Heart left ventricle (tissue), 16 donors: ENCODE measurements at regions not wholly inside any gene's neighbourhood (a gene's known extent, or its start where the extent isn't known, plus 50 kb on each side); places are given as distances from the start of the nearest gene placed in this dataset.

ENCODE experiments used
- ATAC-seq, 4 donors: fragments of 200-7000 bp; cut with Tn5 transposase; one replicate each; pipeline ENCODE4 v1.9.1; 2020 to 2022; ENCODE audit warnings: moderate library complexity in 4 of 4, mild to moderate bottlenecking in 3 of 4, moderate number of reproducible peaks in 1 of 4
- DNase-seq, 5 donors: peaks; one replicate each; pipeline ENCODE4 v3.0.0-alpha.2; 2020
- H3K27ac ChIP-seq, 12 donors: fragments of 200-600 bp; sonication (generic) in 4 of 12; one replicate each; pipeline versions ENCODE4 v1.5.0 to v1.8.0; 2016 to 2022; ENCODE audit warnings: mild to moderate bottlenecking in 2 of 12
- H3K27me3 ChIP-seq, 9 donors: fragments of 200-600 bp; sonication (generic) in 2 of 9; one replicate each; pipeline versions ENCODE4 v1.5.1 to v1.8.0; 2016 to 2022; ENCODE audit warnings: mild to moderate bottlenecking in 3 of 9
- H3K36me3 ChIP-seq, 9 donors: fragments of 200-600 bp; sonication (generic) in 2 of 9; one replicate each; pipeline versions ENCODE4 v1.5.0 to v1.8.0; 2018 to 2022; ENCODE audit warnings: mild to moderate bottlenecking in 2 of 9
- H3K4me1 ChIP-seq, 12 donors: fragments of 200-600 bp; sonication (generic) in 4 of 12; one replicate each; pipeline versions ENCODE4 v1.5.0 to v1.8.0; 2016 to 2022; ENCODE audit warnings: mild to moderate bottlenecking in 3 of 12
- H3K4me3 ChIP-seq, 12 donors: fragments of 200-600 bp; sonication (generic) in 4 of 12; one replicate each; pipeline versions ENCODE4 v1.5.0 to v1.8.0; 2017 to 2022; ENCODE audit warnings: mild to moderate bottlenecking in 9 of 12, moderate library complexity in 4 of 12
- H3K9me3 ChIP-seq, 12 donors: fragments of 200-600 bp; sonication (generic) in 4 of 12; one replicate each; pipeline versions ENCODE4 v1.5.0 to v1.8.0; 2016 to 2022; ENCODE audit warnings: mild to moderate bottlenecking in 1 of 12
- POLR2A ChIP-seq, 2 donors: fragments of 450-650 bp; IDR thresholded peaks; one replicate each; pipeline ENCODE4 v1.6.1; 2017; ENCODE audit warnings: antibody characterized with exemption in 2 of 2, mild to moderate bottlenecking in 2 of 2, moderate library complexity in 2 of 2
- WGBS, 4 donors: extraction: QIAGEN DNeasy Blood & Tissue Kit in 2 of 4; methylation state at CpG; one replicate each; pipeline versions ENCODE4 v1.1.5 to v1.1.7; 2013 to 2018; 5-methylcytosine and 5-hydroxymethylcytosine counted together
- intact Hi-C, 10 donors: fragments of 100-400 bp; cut with DNase I; formaldehyde crosslinking; loops; one replicate each; pipeline versions ENCODE4 v1.11.1 to v1.14.2; 2022
- TF ChIP-seq, protein P1 (sequence below), 12 donors: fragments of 200-600 bp; sonication (generic) in 4 of 12; IDR thresholded peaks; one replicate each; pipeline versions ENCODE4 v1.5.0 to v1.8.0; 2018 to 2022; ENCODE audit warnings: antibody characterized with exemption in 12 of 12, mild to moderate bottlenecking in 5 of 12
- donor health status: ischemic (EF 13 %, LVEDD 7.1; RV severe dilation, severe dysfunction).
- donor health status: healthy with polysubstance abuse.
- donor health status: DM: no; HTN: yes; CAD: no.
- donor health status: DM: no; HTN: no; CAD: no.
- donor health status: ischemic (EF 25% LVEDD 6.9; RV normal size, moderate dysfunction).
- donor health status: ischemic (EF 25% LVEDD 5.7; RV mildly dilated, moderate dysfunction).
- donor health status: healthy.
- donor health status: DM: yes; HTN: yes; CAD: no.
- donor health status: ischemic (EF 35%, LVEDD 5.7; RV mildly dilated, moderate dysfunction).
- donor health status: nonischemic (EF 11% LVEDD 7.7; RV severe dilation, severe dysfunction).
- donor health status: DM: yes; HTN: yes; CAD: no.
- donor health status: PGD.
- donor health status: ischemic (EF 29% LVEDD 5.4; RV normal size, mild dysfunction).
- donor health status: nonischemic (EF 23%, LVEDD 6.1; RV moderate dilation, normal function).

DNA sequence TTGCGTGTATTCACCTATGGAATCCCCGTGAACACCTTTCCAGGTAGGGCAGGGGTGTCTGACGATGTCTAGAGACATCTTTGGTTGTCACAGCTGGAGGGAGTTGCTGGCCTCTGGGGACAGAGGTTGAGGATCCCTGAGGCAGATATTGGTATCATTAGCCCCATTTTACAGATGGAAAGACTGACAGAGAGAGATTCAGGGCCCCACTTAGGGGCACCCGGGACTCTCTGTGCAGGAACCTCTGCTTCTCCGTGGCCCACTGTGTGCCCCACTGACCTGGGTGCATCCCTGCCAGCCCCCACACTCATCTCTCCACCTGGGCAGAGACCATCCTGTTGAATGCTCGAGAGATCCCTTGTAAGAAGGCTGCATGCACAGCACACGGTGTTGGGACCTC lies 111.2 kb downstream of the EDN3 start:
- Histone ChIP-seq H3K36me3 (no peaks in the 10 kb centered on the region), H3K27me3 (peaks cover 0 to 56% (median 6%) of the 10 kb centered on the region in 9 donors), H3K4me1 (no peaks in the 10 kb centered on the region), H3K9me3 (peaks cover 0 to 4% (median 0%) of the 10 kb centered on the region in 12 donors), H3K27ac (no peak overlapping the region), H3K4me3 (no peak overlapping the region)
- 78 to 83% (median 80%) methylated on average over 5 to 7 of the region's 7 CpGs for WGBS, 4 donors
- intact Hi-C loops = no loop called here
- DNase-seq (no peak), ATAC-seq (no peak)
- TF ChIP-seq POLR2A (IDR thresholded peaks at IDR 0.05) = no peak
- TF ChIP-seq, protein P1, sequence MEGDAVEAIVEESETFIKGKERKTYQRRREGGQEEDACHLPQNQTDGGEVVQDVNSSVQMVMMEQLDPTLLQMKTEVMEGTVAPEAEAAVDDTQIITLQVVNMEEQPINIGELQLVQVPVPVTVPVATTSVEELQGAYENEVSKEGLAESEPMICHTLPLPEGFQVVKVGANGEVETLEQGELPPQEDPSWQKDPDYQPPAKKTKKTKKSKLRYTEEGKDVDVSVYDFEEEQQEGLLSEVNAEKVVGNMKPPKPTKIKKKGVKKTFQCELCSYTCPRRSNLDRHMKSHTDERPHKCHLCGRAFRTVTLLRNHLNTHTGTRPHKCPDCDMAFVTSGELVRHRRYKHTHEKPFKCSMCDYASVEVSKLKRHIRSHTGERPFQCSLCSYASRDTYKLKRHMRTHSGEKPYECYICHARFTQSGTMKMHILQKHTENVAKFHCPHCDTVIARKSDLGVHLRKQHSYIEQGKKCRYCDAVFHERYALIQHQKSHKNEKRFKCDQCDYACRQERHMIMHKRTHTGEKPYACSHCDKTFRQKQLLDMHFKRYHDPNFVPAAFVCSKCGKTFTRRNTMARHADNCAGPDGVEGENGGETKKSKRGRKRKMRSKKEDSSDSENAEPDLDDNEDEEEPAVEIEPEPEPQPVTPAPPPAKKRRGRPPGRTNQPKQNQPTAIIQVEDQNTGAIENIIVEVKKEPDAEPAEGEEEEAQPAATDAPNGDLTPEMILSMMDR (IDR thresholded peaks at IDR 0.05) = no peak

DNA sequence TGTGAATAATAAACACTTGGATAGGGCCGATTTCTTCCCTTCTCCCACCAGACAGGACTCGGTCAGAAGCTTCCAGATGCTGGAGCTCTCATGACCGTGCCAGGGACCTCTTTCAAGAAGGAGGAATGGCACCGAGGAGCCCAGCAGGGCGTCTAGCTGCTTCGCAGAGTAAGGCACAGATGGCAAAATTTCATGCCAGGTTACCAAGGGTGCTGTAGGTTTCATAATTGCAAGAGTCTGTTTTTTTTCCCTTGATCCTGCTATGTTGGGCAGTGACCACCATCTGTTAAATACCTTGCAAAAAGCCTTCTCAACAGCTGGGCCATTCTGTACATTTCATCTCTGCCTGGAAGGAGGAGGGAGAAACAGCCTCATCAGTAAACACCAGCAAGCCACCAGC lies 111.8 kb downstream of the EDN3 start:
- DNase-seq = no peak
- Histone ChIP-seq H3K36me3 (no peaks in the 10 kb centered on the region), H3K27me3 (peaks cover 0 to 50% (median 6%) of the 10 kb centered on the region in 9 donors), H3K4me1 (no peaks in the 10 kb centered on the region), H3K9me3 (peaks cover 0 to 4% (median 0%) of the 10 kb centered on the region in 12 donors), H3K4me3 (no peak overlapping the region), H3K27ac (no peak overlapping the region)
- ATAC-seq = no peak
- WGBS, 4 donors = 66 to 79% (median 70%) methylated on average over 6 of the region's 6 CpGs
- intact Hi-C loops = no loop called here
- TF ChIP-seq, protein P1 (IDR thresholded peaks at IDR 0.05) = no peak
- no peak for TF ChIP-seq POLR2A (IDR thresholded peaks at IDR 0.05)

GRCh38 chr20:59412875-59413284 lies 112.5 kb downstream of the EDN3 start:
- no peak for ATAC-seq
- H3K27me3 ChIP-seq = peaks cover 0 to 43% (median 7%) of the 10 kb centered on the region in 9 donors
- intact Hi-C loops = no loop called here
- no peak for TF ChIP-seq POLR2A (IDR thresholded peaks at IDR 0.05)
- TF ChIP-seq, protein P1 (IDR thresholded peaks at IDR 0.05) = no peak
- no peak for DNase-seq
- H3K4me1 ChIP-seq = no peaks in the 10 kb centered on the region
- WGBS, 4 donors = 28 to 43% (median 33%) methylated on average over 6 of the region's 6 CpGs
- H3K4me3 ChIP-seq = no peak overlapping the region
- H3K27ac ChIP-seq = no peak overlapping the region
- H3K36me3 ChIP-seq = no peaks in the 10 kb centered on the region
- H3K9me3 ChIP-seq = peaks cover 0 to 4% (median 0%) of the 10 kb centered on the region in 12 donors

DNA sequence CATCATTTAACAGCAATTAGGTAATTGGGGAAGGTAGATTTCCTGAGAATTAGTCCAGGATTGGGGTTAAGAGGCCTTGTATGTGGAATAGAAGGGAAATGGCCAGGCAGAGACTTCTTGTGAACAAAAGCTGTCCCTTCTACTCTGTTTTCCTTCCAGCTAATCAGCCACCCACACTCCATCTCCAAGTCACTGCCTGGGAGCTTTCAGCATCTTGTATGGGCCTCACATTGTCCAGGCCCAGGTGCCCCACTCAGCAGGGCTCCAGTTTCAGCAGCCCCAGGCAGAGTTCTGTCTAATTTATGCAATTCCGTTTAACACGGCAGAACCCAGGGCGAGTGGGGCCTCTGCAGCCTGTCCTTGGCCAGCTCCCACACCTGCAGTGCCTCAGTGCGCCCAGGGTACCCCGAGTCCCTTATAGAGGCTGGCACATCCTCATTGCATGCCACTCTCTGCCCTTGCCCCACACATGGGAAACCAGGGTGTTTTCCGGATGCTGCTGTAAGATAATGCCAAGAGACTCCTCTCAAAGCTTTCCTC lies 113.0 kb downstream of the EDN3 start:
- H3K27me3 ChIP-seq = peaks cover 0 to 38% (median 7%) of the 10 kb centered on the region in 9 donors
- intact Hi-C loops = no loop called here
- no peak overlapping the region for H3K27ac ChIP-seq
- H3K36me3 ChIP-seq = no peaks in the 10 kb centered on the region
- WGBS, 4 donors = 67 to 75% (median 73%) methylated on average over 6 of the region's 6 CpGs
- TF ChIP-seq POLR2A (IDR thresholded peaks at IDR 0.05) = no peak
- TF ChIP-seq, protein P1 (IDR thresholded peaks at IDR 0.05) = no peak
- DNase-seq (no peak), ATAC-seq (no peak)
- no peak overlapping the region for H3K4me3 ChIP-seq
- no peaks in the 10 kb centered on the region for H3K4me1 ChIP-seq
- H3K9me3 ChIP-seq = peaks cover 0 to 4% (median 0%) of the 10 kb centered on the region in 12 donors
